Non-pigmented ciliary epithelial cell (primary cell): ENCODE measurements at regions not wholly inside any gene's neighbourhood (a gene's known extent, or its start where the extent isn't known, plus 50 kb on each side); places are given as distances from the start of the nearest gene placed in this dataset.

Source experiments
- DNase-seq: peaks from one replicate; pipeline ENCODE4 v3.0.0-alpha.2; 2010; ENCODE audit warnings: low read depth

DNA sequence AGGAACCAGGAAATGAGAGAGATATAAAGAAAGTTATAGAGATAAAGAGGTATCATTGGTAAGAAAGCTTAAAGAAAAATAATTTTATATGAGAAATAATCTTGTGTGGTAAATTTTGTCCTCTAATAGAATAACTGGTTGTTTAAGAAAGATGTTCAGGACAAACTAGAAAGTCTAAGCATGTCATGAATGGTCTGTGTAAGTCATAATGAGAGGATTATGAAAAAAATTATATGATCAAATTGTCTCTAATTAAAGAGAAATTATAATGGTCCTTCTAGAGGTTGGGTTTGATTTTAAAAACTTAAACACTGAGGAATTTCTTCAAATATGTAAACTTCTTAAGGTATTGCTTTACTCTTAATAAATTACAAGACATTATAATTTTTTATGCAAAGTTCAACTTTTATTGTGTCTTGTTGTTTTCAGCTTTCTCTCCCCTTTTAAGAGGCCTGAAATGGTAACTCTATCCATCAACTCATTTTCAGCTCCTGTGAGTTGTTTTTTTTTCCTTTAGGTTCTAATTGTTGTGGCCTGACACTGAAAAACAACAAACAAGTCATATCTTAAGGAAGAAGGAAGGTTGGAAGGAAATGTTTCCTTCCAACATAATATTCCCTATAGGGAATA, 88.2 kb upstream of the CNOT2 start:
- no peak for DNase-seq

DNA sequence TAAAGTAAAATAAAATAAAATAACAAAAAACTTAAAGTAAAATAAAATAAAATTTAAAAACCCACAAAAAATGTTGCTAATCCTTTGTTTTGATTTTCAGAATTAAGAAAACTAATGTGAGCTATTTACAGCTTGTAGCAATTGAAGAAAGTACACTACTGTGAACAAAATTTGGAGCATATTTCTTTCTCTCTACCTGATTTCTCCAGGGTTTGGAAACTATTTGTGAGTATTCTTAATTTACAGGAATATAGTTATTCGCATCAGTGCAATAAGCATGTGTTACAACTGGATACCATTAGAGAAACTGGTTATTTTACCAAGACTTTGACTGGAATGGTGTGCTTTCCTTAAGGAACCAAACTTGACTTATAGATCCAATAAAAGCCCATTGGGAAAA, 86.1 kb upstream of the CNOT2 start:
- no peak for DNase-seq

DNA sequence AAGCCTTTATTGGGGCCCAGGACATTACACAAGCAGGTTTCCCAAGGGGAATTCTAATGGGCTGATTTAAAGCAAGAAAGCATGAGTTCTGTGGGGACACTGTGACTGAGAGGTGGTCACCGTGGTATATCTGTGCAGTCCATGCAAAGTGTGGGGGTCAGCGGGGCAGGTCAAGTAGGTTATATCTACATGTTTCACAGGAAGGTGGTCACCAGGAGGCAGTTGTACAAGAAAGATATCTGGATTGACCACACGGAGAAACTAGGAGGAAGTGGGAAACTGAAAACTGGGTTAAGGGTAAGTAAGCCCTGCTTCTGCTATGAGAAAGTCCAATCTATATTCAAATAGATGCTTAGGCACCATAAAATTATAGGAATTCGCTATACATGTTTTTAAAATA, 77.8 kb upstream of the CNOT2 start:
- no peak for DNase-seq

DNA sequence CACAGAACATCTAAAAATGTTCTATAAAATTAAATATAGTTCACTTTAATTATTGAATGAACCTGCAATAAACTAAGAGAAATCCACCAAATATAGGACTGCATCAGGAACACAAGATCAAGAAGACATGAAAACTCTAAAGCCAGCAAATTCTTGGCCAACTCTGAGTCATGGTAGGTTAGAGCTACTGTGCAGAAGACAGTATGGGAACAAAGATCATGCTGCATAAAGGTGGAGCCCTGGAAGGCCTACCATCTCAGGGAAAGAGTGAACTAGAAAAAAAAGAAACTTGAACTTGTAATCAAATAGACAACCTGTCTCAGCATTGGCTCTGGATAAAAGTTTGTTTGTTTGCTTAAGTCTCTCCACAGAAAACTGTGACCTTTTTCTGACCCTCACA, 66.9 kb upstream of the CNOT2 start:
- no peak for DNase-seq

DNA sequence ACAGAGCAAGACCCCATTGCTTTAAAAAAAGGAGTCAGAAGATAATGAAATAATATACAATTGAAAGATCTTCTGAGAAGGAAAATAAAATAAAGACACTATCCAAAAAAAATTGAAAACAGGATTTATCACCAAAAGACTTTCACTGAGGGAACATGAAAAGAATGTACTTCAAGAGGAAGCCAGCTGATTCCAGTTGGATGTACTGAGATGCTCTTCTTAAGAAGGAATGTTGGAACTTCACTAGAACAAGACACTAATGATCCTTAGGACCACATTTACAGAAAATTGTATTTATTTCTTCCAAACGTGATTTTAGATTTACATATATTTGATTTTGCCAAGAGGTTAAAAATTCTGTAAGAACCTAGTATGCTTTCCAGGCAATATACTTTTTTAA, 65.6 kb upstream of the CNOT2 start:
- no peak for DNase-seq

DNA sequence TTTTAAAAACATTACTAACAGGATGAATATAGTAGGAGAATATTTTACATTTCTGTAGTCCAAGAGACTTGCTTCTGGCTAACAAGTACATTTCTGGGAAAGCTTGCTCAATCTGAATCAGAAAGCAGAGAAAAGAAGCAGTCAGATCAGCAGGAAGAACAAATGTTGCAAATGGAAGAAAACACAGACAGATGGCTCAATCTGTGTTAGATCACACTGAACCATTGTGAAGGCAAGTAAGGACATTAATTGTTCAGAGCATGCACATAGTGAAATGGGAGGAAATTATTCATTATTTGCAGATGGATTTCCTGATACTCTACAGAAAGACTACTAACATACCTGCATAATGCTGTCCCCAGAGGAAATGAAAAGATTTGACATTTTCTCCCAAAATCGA, 65.2 kb upstream of the CNOT2 start:
- DNase-seq = no peak

DNA sequence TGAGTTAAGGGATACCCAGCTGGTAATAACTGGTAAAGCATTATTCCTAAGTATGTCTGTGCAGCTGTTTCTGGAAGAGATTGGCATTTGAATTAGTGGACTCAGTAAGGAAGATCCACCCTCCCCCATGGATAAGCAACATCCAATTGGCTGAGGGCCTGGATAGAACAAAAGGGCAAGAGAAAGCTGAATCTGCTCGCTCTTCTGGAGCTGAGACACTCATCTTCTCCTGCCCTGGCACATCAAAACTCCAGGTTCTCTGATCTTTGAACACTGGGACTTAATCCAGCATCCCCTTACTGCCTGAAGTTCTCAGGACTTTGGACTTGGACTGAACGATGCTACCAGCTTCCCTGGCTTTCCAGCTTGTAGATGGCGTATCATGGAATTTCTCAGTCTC, 63.1 kb upstream of the CNOT2 start:
- DNase-seq = no peak

DNA sequence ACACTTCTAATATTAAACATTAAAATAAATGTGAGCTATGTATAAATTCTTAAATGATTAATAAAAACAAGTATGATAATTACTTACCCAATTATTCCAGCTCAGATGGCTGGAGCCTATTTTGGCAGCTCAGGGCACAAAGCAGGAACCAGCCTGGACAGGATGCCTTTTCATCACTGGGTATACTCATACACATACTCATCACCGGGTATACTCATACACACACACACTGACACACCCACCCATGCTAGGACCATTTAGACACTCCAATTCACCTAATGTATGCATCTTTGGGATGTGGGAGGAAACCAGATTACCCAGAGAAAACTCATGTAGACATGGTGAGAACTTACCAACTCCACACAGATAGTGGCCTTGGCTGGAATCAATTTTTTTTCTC, 57.9 kb upstream of the CNOT2 start:
- no peak for DNase-seq

DNA sequence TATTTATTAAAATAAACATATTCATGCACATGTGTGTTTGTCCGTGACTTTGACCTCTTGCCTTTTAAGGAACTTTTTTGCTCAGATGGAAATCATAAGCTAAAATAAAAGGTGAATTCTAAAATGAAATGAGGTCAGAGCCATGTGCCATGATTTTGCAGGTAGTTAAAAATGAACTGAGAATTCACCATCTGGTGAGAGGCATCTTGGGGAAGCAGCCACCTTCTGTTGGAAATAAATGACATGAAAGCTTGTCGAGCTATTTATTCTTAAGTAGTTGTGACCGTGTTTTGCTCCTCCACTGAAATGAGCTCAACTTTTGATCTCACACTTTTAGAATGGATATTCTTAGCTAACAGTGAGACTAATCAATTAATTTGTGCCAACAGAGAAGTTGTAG, 56.8 kb upstream of the CNOT2 start:
- no peak for DNase-seq

DNA sequence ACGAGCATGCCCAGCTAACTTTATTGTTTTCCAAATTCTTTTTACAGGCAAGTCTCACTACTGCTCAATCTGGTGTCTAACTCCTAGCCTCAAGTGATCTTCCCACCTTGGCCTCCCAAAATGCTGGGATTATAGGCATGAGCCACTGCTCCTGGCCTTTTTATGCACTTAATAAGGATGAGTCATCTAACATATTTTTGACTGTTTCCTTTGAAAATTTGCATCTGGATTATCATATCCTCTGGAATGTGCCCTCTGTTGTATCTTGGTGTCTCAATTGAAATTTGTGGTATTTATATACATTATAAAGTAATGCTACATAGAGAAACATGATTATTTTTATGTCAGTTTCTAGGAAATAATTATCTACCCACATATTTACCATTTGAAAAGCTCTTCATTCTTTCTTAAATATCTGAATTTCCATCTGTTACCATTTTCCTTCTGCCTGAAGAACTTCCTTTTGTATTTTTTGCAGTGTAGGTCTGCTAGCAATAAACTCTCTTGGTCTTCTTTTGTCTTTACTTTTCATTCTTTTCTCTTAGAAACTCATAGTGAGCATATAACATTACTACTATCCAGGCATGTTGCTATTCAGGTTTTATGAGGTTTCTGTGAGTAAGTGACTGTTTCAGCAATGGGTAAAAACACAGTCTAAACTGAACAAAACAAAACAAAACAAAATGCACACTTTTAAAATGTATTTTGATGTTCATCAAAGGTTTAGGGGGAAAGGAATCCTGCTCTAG, 52.8 kb upstream of the CNOT2 start:
- DNase-seq = peak; percentile 14
